H4 (cell line): ENCODE measurements at regions not wholly inside any gene's neighbourhood (a gene's known extent, or its start where the extent isn't known, plus 50 kb on each side); places are given as distances from the start of the nearest gene placed in this dataset.
"Not testable (repeated sequence)": the region's sequence is repeated elsewhere in the genome, so short reads cannot be mapped to it uniquely, and the experiment has no call there.

Experiments used
- DNase-seq: peaks from one replicate; pipeline ENCODE4 v3.0.0-alpha.2; 2015; ENCODE audit warnings: low spot score

- DNase-seq: no peak
Measured at GRCh38 chr5:61215996-61216395, 53.7 kb upstream of the SMIM15 start.

- DNase-seq: no peak
Measured at GRCh38 chr5:61216741-61217140, 54.5 kb upstream of the SMIM15 start.

- DNase-seq: no peak
Measured at GRCh38 chr5:61217214-61217613, 54.9 kb upstream of the SMIM15 start.

GRCh38 chr5:61228229-61228628, 66.0 kb upstream of the SMIM15 start:
- no peak for DNase-seq

GRCh38 chr5:61228691-61229280, 66.5 kb upstream of the SMIM15 start:
- peak; percentile 31 for DNase-seq

GRCh38 chr5:61229416-61229815, 67.1 kb upstream of the SMIM15 start:
- no peak for DNase-seq

GRCh38 chr5:61230492-61230891, 68.2 kb upstream of the SMIM15 start:
- no peak for DNase-seq

- DNase-seq: no peak
Measured at GRCh38 chr5:61231813-61232212, 69.5 kb upstream of the SMIM15 start.

GRCh38 chr5:61232490-61233050, 70.3 kb upstream of the SMIM15 start:
- DNase-seq: no peak

GRCh38 chr5:61234019-61234418, 71.8 kb upstream of the SMIM15 start:
- DNase-seq: no peak

GRCh38 chr5:61236715-61237114, 74.4 kb upstream of the SMIM15 start:
- not testable (repeated sequence) for DNase-seq

GRCh38 chr5:61245486-61245885, 83.2 kb upstream of the SMIM15 start:
- DNase-seq: peak; percentile 51

- no peak for DNase-seq
Measured at GRCh38 chr5:61245936-61246335, 83.7 kb upstream of the SMIM15 start.

- DNase-seq: no peak
Measured at GRCh38 chr5:61246768-61247307, 84.6 kb upstream of the SMIM15 start.

GRCh38 chr5:61251874-61252642, 80.0 kb upstream of the ZSWIM6 start:
- no peak for DNase-seq

- no peak for DNase-seq
Measured at GRCh38 chr5:61252643-61252925, 79.5 kb upstream of the ZSWIM6 start.

GRCh38 chr5:61253547-61253946, 78.5 kb upstream of the ZSWIM6 start:
- no peak for DNase-seq

- DNase-seq: no peak
Measured at GRCh38 chr5:61254969-61255555, 77.0 kb upstream of the ZSWIM6 start.

- peak; percentile 47 for DNase-seq
Measured at GRCh38 chr5:61256474-61256873, 75.6 kb upstream of the ZSWIM6 start.

GRCh38 chr5:61257421-61257820, 74.6 kb upstream of the ZSWIM6 start:
- DNase-seq: no peak

GRCh38 chr5:61261136-61261535, 70.9 kb upstream of the ZSWIM6 start:
- no peak for DNase-seq

GRCh38 chr5:61262080-61262479, 70.0 kb upstream of the ZSWIM6 start:
- no peak for DNase-seq

GRCh38 chr5:61263072-61263471, 69.0 kb upstream of the ZSWIM6 start:
- no peak for DNase-seq
